GM12878 (cell line): ENCODE measurements at regions not wholly inside any gene's neighbourhood (a gene's known extent, or its start where the extent isn't known, plus 50 kb on each side); places are given as distances from the start of the nearest gene placed in this dataset.

Experiments used
- EZH2 ChIP-seq: IDR thresholded peaks from 2 replicates; pipeline ENCODE4 v1.6.1; 2012; ENCODE audit warnings: low read depth, mild to moderate bottlenecking, control low read depth, inconsistent platforms, low read length, borderline replicate concordance; ENCODE audit not compliant: control insufficient read depth
- GABPA ChIP-seq: IDR thresholded peaks from 2 replicates; pipeline ENCODE4 v1.6.1; 2014; ENCODE audit warnings: antibody characterized with exemption, low read depth, mild to moderate bottlenecking, inconsistent platforms
- NFIC ChIP-seq: IDR thresholded peaks from 2 replicates; pipeline ENCODE4 v1.6.1; 2012; ENCODE audit warnings: low read depth, mild to moderate bottlenecking, inconsistent platforms, low read length, moderate library complexity
- POLR2AphosphoS5 ChIP-seq: IDR thresholded peaks from 2 replicates; pipeline ENCODE4 v1.6.1; 2011; ENCODE audit warnings: mild to moderate bottlenecking, low read length, inconsistent platforms
- SMAD1 ChIP-seq: fragments of 450-650 bp; IDR thresholded peaks from 2 replicates; pipeline ENCODE4 v1.6.1; 2018; ENCODE audit warnings: mild to moderate bottlenecking, low read depth; ENCODE audit not compliant: partially characterized antibody
- STAT1 ChIP-seq: fragments of 450-650 bp; conservative IDR thresholded peaks from 2 replicates; pipeline ENCODE4 v1.6.1; 2014; ENCODE audit warnings: antibody characterized with exemption, mild to moderate bottlenecking
- TF ChIP-seq, protein P1 (sequence below), 3 experiments: IDR thresholded peaks in 2 of 3; conservative IDR thresholded peaks in 1 of 3; 2 replicates each; pipeline ENCODE4 v1.5.1; 2011; ENCODE audit warnings: low read depth in 3 of 3, low read length in 3 of 3, mild to moderate bottlenecking in 3 of 3, control low read depth in 2 of 3, moderate library complexity in 2 of 3, inconsistent platforms in 1 of 3, mixed read lengths in 1 of 3; ENCODE audit not compliant: control insufficient read depth in 2 of 3, insufficient read depth in 1 of 3; ENCODE audit errors: extremely low read depth in 1 of 3
- TF ChIP-seq, protein P2 (sequence below): fragments of 450-650 bp; IDR thresholded peaks from 2 replicates; pipeline ENCODE4 v1.6.1; 2017; ENCODE audit warnings: low read depth, mild to moderate bottlenecking, moderate library complexity

DNA sequence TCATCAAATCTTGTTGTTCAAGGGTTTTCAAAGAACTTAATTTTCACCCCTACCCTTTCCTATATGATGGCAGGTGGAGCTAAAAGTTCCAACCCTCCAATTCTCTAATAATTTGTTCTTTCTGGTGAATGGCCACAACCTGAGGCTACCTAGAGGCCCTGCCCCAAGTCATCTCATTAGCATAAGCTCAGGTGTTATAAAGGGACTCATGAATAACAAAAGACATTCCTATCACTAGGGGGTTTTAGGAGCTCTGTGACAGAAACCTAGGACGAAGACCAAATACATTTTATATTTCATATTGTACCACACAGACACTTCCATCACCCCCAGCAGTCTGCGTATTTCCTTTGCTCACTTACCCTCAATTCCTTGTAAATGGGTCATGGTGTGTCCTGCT is 483.6 kb upstream of the EPHA6 start:
- TF ChIP-seq, protein P1, sequence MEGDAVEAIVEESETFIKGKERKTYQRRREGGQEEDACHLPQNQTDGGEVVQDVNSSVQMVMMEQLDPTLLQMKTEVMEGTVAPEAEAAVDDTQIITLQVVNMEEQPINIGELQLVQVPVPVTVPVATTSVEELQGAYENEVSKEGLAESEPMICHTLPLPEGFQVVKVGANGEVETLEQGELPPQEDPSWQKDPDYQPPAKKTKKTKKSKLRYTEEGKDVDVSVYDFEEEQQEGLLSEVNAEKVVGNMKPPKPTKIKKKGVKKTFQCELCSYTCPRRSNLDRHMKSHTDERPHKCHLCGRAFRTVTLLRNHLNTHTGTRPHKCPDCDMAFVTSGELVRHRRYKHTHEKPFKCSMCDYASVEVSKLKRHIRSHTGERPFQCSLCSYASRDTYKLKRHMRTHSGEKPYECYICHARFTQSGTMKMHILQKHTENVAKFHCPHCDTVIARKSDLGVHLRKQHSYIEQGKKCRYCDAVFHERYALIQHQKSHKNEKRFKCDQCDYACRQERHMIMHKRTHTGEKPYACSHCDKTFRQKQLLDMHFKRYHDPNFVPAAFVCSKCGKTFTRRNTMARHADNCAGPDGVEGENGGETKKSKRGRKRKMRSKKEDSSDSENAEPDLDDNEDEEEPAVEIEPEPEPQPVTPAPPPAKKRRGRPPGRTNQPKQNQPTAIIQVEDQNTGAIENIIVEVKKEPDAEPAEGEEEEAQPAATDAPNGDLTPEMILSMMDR (IDR thresholded peaks at IDR 0.05 in 2 of 3, conservative IDR thresholded peaks at IDR 0.05 in 1 of 3; ENCODE audit: control insufficient read depth in 2 of 3, extremely low read depth in 1 of 3, insufficient read depth in 1 of 3, low read depth in 3 of 3, low read length in 3 of 3), result no peak
- TF ChIP-seq, protein P2, sequence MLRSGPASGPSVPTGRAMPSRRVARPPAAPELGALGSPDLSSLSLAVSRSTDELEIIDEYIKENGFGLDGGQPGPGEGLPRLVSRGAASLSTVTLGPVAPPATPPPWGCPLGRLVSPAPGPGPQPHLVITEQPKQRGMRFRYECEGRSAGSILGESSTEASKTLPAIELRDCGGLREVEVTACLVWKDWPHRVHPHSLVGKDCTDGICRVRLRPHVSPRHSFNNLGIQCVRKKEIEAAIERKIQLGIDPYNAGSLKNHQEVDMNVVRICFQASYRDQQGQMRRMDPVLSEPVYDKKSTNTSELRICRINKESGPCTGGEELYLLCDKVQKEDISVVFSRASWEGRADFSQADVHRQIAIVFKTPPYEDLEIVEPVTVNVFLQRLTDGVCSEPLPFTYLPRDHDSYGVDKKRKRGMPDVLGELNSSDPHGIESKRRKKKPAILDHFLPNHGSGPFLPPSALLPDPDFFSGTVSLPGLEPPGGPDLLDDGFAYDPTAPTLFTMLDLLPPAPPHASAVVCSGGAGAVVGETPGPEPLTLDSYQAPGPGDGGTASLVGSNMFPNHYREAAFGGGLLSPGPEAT, result no peak
- TF ChIP-seq GABPA (no peak), STAT1 (no peak), SMAD1 (no peak), NFIC (no peak), EZH2 (no peak), POLR2AphosphoS5 (no peak)
